ENCODE measurements at regions not wholly inside any gene's neighbourhood (a gene's known extent, or its start where the extent isn't known, plus 50 kb on each side); places are given as distances from the start of the nearest gene placed in this dataset.

DNA sequence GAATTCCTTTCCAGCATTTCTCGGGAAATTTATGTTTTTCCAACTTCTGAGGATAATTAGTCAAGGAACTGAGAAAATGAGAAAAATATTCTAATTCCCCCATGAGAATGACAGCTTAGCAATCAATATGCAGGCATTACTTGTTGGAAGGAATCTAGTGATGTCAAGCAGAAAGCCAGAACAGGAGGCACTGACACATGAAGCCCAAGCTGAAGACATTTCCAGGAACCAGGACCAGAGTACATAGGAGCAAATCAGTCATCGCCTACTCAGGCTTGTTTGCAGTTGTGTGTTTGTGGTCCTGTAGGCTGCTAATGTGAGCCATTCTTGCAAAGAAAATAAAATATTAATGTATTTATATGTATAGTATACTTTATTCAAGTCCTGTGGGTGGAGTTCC lies 89.7 kb downstream of the SALL1 start:
- TF ChIP-seq, protein P1, sequence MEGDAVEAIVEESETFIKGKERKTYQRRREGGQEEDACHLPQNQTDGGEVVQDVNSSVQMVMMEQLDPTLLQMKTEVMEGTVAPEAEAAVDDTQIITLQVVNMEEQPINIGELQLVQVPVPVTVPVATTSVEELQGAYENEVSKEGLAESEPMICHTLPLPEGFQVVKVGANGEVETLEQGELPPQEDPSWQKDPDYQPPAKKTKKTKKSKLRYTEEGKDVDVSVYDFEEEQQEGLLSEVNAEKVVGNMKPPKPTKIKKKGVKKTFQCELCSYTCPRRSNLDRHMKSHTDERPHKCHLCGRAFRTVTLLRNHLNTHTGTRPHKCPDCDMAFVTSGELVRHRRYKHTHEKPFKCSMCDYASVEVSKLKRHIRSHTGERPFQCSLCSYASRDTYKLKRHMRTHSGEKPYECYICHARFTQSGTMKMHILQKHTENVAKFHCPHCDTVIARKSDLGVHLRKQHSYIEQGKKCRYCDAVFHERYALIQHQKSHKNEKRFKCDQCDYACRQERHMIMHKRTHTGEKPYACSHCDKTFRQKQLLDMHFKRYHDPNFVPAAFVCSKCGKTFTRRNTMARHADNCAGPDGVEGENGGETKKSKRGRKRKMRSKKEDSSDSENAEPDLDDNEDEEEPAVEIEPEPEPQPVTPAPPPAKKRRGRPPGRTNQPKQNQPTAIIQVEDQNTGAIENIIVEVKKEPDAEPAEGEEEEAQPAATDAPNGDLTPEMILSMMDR (IDR thresholded peaks at IDR 0.05), result no peak
- no peak for TF ChIP-seq POLR2A (IDR thresholded peaks at IDR 0.05)

All from adrenal gland (tissue), 5 donors.